HL-60 (cell line): ENCODE measurements at regions not wholly inside any gene's neighbourhood (a gene's known extent, or its start where the extent isn't known, plus 50 kb on each side); places are given as distances from the start of the nearest gene placed in this dataset.

Source experiments
- CTCF ChIP-seq: IDR thresholded peaks from one replicate; pipeline ENCODE4 v1.5.1; 2011; ENCODE audit warnings: low read length, control low read depth, inconsistent platforms; ENCODE audit not compliant: insufficient read depth
- POLR2AphosphoS5 ChIP-seq: IDR thresholded peaks from 2 replicates; pipeline ENCODE4 v1.6.1; 2012; ENCODE audit warnings: low read depth

DNA sequence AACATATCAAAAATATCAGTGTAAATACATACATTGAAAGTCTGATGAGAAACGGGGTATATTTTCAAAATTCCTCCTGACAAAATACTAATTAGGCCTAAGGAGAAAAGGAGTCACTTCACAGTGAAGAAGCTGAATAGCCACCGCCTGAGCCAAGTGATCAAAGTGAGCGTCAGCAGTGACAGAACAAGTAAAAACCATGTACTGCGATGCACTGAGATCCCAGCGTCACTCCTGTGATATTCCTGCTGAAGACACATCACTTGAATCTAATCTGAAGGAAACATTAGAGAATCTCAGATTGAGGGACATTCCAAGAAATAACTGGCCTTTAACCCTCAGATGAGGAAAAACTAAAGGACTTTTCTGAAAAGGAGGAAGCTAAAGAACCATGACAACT, 285.3 kb downstream of the EN1 start:
- no peak for TF ChIP-seq CTCF
- TF ChIP-seq POLR2AphosphoS5: no peak
